Gastrocnemius medialis (tissue), 4 donors: ENCODE measurements at regions not wholly inside any gene's neighbourhood (a gene's known extent, or its start where the extent isn't known, plus 50 kb on each side); places are given as distances from the start of the nearest gene placed in this dataset.

Source experiments
- ATAC-seq, 2 donors: fragments of 150-250 bp; one replicate each; pipeline ENCODE4 v1.9.1; 2016
- DNase-seq, 2 donors: peaks; one replicate each; pipeline ENCODE4 v3.0.0-alpha.2; 2019
- H3K27ac ChIP-seq, 4 donors: fragments of 200-600 bp; sonication (generic); 1 replicate in 1 of 4; 2 replicates in 3 of 4; pipeline ENCODE4 v1.5.1; 2016 to 2018; ENCODE audit warnings: mild to moderate bottlenecking in 2 of 4, moderate library complexity in 1 of 4
- H3K27me3 ChIP-seq, 3 donors: fragments of 200-600 bp; sonication (generic) in 2 of 3; 1 replicate in 1 of 3; 2 replicates in 2 of 3; pipeline versions ENCODE4 v1.5.1 to v1.6.0; 2016 to 2019; ENCODE audit warnings: mild to moderate bottlenecking in 1 of 3, moderate library complexity in 1 of 3
- H3K36me3 ChIP-seq, 2 donors: fragments of 200-600 bp; sonication (generic) in 1 of 2; one replicate each; pipeline ENCODE4 v1.5.1; 2017 to 2018
- H3K4me1 ChIP-seq, 2 donors: fragments of 200-600 bp; sonication (generic) in 1 of 2; one replicate each; pipeline ENCODE4 v1.5.1; 2016 to 2017; ENCODE audit warnings: mild to moderate bottlenecking in 2 of 2
- H3K4me3 ChIP-seq, 4 donors: fragments of 200-600 bp; sonication (generic) in 3 of 4; 1 replicate in 1 of 4; 2 replicates in 3 of 4; pipeline ENCODE4 v1.5.1; 2016 to 2019; ENCODE audit warnings: mild to moderate bottlenecking in 2 of 4
- H3K9me3 ChIP-seq, 3 donors: fragments of 200-600 bp; sonication (generic) in 2 of 3; 1 replicate in 1 of 3; 2 replicates in 2 of 3; pipeline ENCODE4 v1.5.1; 2016 to 2019
- POLR2A ChIP-seq, 2 donors: fragments of 450-650 bp; IDR thresholded peaks; one replicate each; pipeline ENCODE4 v1.6.1; 2017; ENCODE audit warnings: antibody characterized with exemption in 2 of 2, mild to moderate bottlenecking in 2 of 2, moderate library complexity in 2 of 2
- in situ Hi-C, 4 donors: fragments of 200-750 bp; cut with MboI; loops; one replicate each; pipeline versions ENCODE4 v1.15.0 to v1.8.0; 2017; ENCODE audit warnings: low sequenced_read_pairs in 4 of 4
- intact Hi-C: fragments of 100-400 bp; cut with DNase I; formaldehyde crosslinking; loops from one replicate; pipeline ENCODE4 v1.15.1; 2023; ENCODE audit warnings: low total_unique reads
- TF ChIP-seq, protein P1 (sequence below), 5 experiments: fragments of 450-650 bp in 3 of 5; fragments of 200-600 bp in 2 of 5; sonication (generic) in 2 of 5; IDR thresholded peaks in 4 of 5; conservative IDR thresholded peaks in 1 of 5; 1 replicate in 4 of 5; 2 replicates in 1 of 5; pipeline ENCODE4 v1.5.1; 2016 to 2019; ENCODE audit warnings: antibody characterized with exemption in 5 of 5, mild to moderate bottlenecking in 3 of 5, moderate library complexity in 3 of 5

DNA sequence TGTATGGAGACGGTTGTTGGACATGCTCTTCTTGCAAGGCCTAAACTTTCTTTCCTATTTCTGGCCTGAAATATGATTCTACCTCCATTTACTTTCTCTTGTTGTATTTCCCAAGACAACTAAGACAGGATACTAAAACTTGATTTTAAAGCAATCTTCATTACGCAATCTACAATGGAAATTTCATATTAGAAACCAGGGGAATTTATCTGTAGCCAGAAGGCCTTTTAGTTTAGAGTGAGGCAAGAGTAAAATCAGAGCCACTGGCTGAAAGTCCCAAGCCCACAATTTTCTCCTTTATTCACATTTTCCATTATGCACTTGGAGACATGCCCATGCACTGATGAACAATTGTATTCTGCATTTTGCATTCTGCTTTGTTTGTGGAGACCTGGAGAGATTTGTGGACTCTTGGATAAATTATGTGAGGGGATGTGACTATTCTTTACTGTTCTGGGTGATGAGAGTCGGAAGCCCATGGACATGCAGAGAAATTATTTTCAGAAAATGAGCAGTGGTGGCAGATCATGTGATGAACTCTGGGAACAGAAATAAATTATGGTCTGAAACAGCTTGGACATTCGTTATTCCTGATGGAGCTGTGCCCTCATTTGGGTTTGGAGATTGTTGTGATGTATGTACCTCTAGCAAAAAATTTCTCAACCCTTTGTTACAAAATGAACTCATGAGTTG is 336.8 kb downstream of the SEC16B start:
- Histone ChIP-seq H3K4me3 (no peak overlapping the region), H3K9me3 (no peaks in the 10 kb centered on the region), H3K27ac (no peak overlapping the region), H3K4me1 (no peaks in the 10 kb centered on the region), H3K27me3 (no peaks in the 10 kb centered on the region), H3K36me3 (no peaks in the 10 kb centered on the region)
- DNase-seq, result no peak
- no peak for ATAC-seq
- in situ Hi-C loops (no loop called here), intact Hi-C loops (no loop called here)
- no peak for TF ChIP-seq POLR2A (IDR thresholded peaks at IDR 0.05)
- TF ChIP-seq, protein P1, sequence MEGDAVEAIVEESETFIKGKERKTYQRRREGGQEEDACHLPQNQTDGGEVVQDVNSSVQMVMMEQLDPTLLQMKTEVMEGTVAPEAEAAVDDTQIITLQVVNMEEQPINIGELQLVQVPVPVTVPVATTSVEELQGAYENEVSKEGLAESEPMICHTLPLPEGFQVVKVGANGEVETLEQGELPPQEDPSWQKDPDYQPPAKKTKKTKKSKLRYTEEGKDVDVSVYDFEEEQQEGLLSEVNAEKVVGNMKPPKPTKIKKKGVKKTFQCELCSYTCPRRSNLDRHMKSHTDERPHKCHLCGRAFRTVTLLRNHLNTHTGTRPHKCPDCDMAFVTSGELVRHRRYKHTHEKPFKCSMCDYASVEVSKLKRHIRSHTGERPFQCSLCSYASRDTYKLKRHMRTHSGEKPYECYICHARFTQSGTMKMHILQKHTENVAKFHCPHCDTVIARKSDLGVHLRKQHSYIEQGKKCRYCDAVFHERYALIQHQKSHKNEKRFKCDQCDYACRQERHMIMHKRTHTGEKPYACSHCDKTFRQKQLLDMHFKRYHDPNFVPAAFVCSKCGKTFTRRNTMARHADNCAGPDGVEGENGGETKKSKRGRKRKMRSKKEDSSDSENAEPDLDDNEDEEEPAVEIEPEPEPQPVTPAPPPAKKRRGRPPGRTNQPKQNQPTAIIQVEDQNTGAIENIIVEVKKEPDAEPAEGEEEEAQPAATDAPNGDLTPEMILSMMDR (IDR thresholded peaks at IDR 0.05 in 4 of 5, conservative IDR thresholded peaks at IDR 0.05 in 1 of 5), result no peak

DNA sequence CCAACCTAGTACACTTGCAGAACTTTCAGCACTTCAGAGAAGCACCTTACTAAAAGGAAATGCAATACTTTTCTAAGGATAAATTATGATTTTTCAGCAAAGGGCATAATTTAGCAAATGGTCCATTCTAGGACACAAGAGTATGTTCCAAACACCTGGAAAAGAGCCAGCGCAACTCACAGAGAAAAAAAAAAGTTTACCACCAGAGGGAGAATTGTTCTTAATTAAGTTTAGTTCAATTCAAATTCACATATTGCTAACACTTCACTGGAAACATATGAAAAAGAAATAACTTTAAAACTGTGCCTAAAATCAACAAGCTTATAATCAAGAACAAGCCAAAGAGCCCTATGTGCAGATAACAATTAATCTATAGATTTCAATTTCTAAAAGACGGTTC is 338.1 kb downstream of the SEC16B start:
- TF ChIP-seq, protein P1 (IDR thresholded peaks at IDR 0.05 in 4 of 5, conservative IDR thresholded peaks at IDR 0.05 in 1 of 5), result no peak
- no peak for TF ChIP-seq POLR2A (IDR thresholded peaks at IDR 0.05)
- no peaks in the 10 kb centered on the region for H3K4me1 ChIP-seq
- no peaks in the 10 kb centered on the region for H3K36me3 ChIP-seq
- H3K27ac ChIP-seq, result no peak overlapping the region
- H3K4me3 ChIP-seq, result no peak overlapping the region
- ATAC-seq, result no peak
- in situ Hi-C loops, result no loop called here
- H3K9me3 ChIP-seq, result no peaks in the 10 kb centered on the region
- no peak for DNase-seq
- H3K27me3 ChIP-seq, result no peaks in the 10 kb centered on the region
- intact Hi-C loops, result no loop called here

DNA sequence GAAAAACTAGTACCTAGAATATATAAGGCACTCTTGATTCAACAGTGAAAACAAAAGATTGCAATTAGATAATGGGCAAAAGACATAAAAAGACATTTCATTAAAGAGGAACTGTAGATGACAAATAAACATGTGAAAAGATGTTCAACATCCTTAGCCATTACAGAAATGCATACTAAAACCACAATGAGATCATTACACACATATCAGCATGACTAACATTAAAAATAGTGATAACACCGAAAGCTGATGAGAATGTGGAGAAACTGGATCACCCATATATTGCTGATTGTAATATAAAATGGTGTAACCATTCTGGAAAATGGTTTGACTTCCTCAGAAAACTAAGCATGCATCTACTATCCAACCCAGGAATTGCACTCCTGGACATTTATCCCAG is 340.3 kb downstream of the SEC16B start:
- ATAC-seq, result no peak
- no peak overlapping the region for H3K4me3 ChIP-seq
- TF ChIP-seq, protein P1 (IDR thresholded peaks at IDR 0.05 in 4 of 5, conservative IDR thresholded peaks at IDR 0.05 in 1 of 5), result no peak
- no peak for TF ChIP-seq POLR2A (IDR thresholded peaks at IDR 0.05)
- no peak for DNase-seq
- no peaks in the 10 kb centered on the region for H3K27me3 ChIP-seq
- no peak overlapping the region for H3K27ac ChIP-seq
- no peaks in the 10 kb centered on the region for H3K9me3 ChIP-seq
- no peaks in the 10 kb centered on the region for H3K36me3 ChIP-seq
- no peaks in the 10 kb centered on the region for H3K4me1 ChIP-seq
- in situ Hi-C loops, result no loop called here
- intact Hi-C loops, result no loop called here

DNA sequence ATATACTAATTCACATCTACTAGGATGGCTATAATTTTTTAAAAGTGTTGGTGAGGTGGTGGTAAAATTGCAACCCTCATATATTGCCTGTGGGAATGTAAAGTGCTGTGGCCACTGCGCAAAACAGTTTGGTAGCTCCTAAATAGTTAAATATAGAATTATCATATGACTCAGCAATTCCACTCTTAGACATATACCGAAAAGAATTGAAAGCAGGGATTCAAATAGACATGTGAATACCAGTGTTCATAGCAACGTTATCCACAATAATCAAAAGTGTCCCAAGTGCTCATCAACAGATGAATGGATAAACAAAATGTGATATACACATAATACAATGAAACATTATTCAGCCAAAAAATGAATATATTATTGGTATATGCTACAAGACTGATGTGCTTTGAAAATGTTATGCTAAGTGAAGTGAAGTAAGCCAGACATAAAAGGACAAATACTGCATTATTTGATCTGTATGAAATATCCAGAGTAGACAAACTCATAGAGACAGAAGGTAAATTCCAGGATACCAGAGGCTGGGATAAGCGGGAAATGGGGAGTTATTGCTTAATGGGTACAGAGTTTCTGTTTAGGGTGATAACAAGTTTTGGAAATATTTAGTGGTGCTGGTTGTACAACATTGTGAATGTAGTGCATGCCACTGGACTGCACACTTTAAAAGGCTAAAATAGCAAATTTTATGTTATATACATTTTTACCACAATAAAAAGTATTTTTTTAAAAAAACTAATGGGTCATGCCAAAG is 342.5 kb downstream of the SEC16B start:
- no peaks in the 10 kb centered on the region for H3K27me3 ChIP-seq
- intact Hi-C loops, result no loop called here
- no peak for DNase-seq
- H3K27ac ChIP-seq, result no peak overlapping the region
- no peaks in the 10 kb centered on the region for H3K4me1 ChIP-seq
- in situ Hi-C loops, result no loop called here
- H3K36me3 ChIP-seq, result no peaks in the 10 kb centered on the region
- ATAC-seq, result no peak
- H3K4me3 ChIP-seq, result no peak overlapping the region
- H3K9me3 ChIP-seq, result no peaks in the 10 kb centered on the region
- TF ChIP-seq, protein P1 (IDR thresholded peaks at IDR 0.05 in 4 of 5, conservative IDR thresholded peaks at IDR 0.05 in 1 of 5), result no peak
- no peak for TF ChIP-seq POLR2A (IDR thresholded peaks at IDR 0.05)
